ENCODE measurements at regions not wholly inside any gene's neighbourhood (a gene's known extent, or its start where the extent isn't known, plus 50 kb on each side); places are given as distances from the start of the nearest gene placed in this dataset.

DNA sequence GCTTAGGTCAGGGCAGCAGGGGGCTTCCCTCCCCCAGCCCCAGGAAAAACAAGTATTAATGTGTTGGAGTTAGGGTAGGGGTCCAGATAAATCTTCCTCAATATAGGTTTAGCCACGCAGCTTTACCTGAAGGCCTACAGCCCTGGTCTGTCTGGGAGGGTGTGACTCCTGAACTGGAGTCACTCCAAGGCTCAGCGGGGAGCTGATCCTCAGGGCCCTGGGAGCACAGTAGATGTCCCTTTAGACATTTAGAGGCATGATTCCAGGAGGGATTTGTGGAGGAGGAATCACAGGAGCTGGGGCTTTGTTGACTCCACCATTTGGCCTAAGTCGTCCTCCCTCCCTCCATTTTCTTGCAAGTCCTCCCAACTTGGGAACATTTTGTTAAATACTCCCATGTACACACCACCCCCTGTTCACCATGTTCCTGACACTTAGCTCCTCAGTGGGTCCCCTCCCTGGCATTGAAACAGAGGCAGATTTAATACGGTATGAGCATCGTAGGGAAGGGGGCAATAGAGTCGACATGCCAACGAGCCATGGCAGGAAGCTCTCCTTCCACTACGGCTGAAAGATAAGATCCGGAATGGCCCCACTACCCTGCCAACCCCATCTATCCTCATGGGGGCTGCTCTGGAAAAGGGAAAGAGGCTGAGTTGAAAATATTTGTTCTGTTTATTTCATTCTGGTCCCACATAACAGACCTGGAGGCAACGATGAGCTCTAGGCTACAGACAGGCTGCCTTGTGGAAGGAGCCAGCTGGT lies 69.0 kb upstream of the LARS2 start:
- Histone ChIP-seq H3K27ac (ENCODE audit: control insufficient read depth, insufficient read depth, low read length) (no peak overlapping the region), H3K4me2 (ENCODE audit: control insufficient read depth, extremely low read depth, insufficient read depth, low read depth, low read length) (no peak overlapping the region), H3K9ac (ENCODE audit: control insufficient read depth, extremely low read depth, insufficient read depth, low read length) (no peak overlapping the region), H3K27me3 (ENCODE audit: control insufficient read depth, extremely low read depth, insufficient read depth, low read length) (peaks cover 6% of the 10 kb centered on the region), H3K36me3 (ENCODE audit: control insufficient read depth in 2 of 2, extremely low read depth in 1 of 2, insufficient read depth in 2 of 2, low read length in 2 of 2) (no peaks in the 10 kb centered on the region), H3K4me1 (ENCODE audit: control insufficient read depth, extremely low read depth, insufficient read depth, low read length) (no peaks in the 10 kb centered on the region), H2AFZ (ENCODE audit: control insufficient read depth, low read length) (no peak overlapping the region), H3K4me3 (ENCODE audit: control insufficient read depth in 2 of 3, extremely low read depth in 1 of 3, insufficient read depth in 2 of 3, low read depth in 1 of 3, low read length in 3 of 3) (no peak overlapping the region), H4K20me1 (ENCODE audit: control insufficient read depth, extremely low read depth, insufficient read depth, low read length) (no peaks in the 10 kb centered on the region), H3K9me1 (ENCODE audit: control insufficient read depth, extremely low read depth, insufficient read depth, low read length) (no peaks in the 10 kb centered on the region), H3K9me3 (ENCODE audit: control insufficient read depth, low read depth, low read length) (no peaks in the 10 kb centered on the region), H3K79me2 (ENCODE audit: control insufficient read depth, insufficient read depth, low read length) (no peaks in the 10 kb centered on the region)
- TF ChIP-seq, protein P1, sequence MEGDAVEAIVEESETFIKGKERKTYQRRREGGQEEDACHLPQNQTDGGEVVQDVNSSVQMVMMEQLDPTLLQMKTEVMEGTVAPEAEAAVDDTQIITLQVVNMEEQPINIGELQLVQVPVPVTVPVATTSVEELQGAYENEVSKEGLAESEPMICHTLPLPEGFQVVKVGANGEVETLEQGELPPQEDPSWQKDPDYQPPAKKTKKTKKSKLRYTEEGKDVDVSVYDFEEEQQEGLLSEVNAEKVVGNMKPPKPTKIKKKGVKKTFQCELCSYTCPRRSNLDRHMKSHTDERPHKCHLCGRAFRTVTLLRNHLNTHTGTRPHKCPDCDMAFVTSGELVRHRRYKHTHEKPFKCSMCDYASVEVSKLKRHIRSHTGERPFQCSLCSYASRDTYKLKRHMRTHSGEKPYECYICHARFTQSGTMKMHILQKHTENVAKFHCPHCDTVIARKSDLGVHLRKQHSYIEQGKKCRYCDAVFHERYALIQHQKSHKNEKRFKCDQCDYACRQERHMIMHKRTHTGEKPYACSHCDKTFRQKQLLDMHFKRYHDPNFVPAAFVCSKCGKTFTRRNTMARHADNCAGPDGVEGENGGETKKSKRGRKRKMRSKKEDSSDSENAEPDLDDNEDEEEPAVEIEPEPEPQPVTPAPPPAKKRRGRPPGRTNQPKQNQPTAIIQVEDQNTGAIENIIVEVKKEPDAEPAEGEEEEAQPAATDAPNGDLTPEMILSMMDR (optimal IDR thresholded peaks at IDR 0.05 in 1 of 3, IDR thresholded peaks at IDR 0.05 in 1 of 3, conservative IDR thresholded peaks at IDR 0.05 in 1 of 3; ENCODE audit: extremely low read depth in 1 of 3, insufficient read depth in 2 of 3, low read length in 3 of 3) = no peak
- no peak for TF ChIP-seq EZH2 (IDR thresholded peaks at IDR 0.05; ENCODE audit: low read length)
- FAIRE-seq = no peak
- DNase-seq (ENCODE audit: low read depth, low spot score) = no peak
- dilution Hi-C loops (cut with MboI; ENCODE audit: extremely low pct_ligation_motif_present, low sequenced_read_pairs) = no loop called here

DNA sequence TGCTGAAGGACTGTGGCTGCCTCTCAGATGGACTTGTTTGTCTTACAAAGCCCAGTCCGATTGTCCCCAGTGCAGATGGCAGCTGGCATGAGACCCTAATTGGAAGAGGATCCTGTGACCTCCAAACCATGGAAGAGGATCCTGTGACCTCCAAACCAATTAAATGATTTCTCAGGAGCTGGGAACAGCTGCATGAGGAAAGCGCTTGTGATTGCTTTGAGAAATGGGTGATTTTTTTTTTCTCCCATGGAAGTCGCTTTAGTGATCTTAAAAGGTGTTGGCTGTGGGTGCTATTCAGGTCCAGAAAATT lies 68.4 kb upstream of the LARS2 start:
- H3K79me2 ChIP-seq (ENCODE audit: control insufficient read depth, insufficient read depth, low read length) = no peaks in the 10 kb centered on the region
- DNase-seq (ENCODE audit: low read depth, low spot score) = no peak
- H3K9me3 ChIP-seq (ENCODE audit: control insufficient read depth, low read depth, low read length) = no peaks in the 10 kb centered on the region
- TF ChIP-seq EZH2 (IDR thresholded peaks at IDR 0.05; ENCODE audit: low read length) = no peak
- TF ChIP-seq, protein P1 (optimal IDR thresholded peaks at IDR 0.05 in 1 of 3, IDR thresholded peaks at IDR 0.05 in 1 of 3, conservative IDR thresholded peaks at IDR 0.05 in 1 of 3; ENCODE audit: extremely low read depth in 1 of 3, insufficient read depth in 2 of 3, low read length in 3 of 3) = no peak
- H3K27me3 ChIP-seq (ENCODE audit: control insufficient read depth, extremely low read depth, insufficient read depth, low read length) = peaks cover 6% of the 10 kb centered on the region
- no peak overlapping the region for H3K4me2 ChIP-seq (ENCODE audit: control insufficient read depth, extremely low read depth, insufficient read depth, low read depth, low read length)
- no peaks in the 10 kb centered on the region for H3K9me1 ChIP-seq (ENCODE audit: control insufficient read depth, extremely low read depth, insufficient read depth, low read length)
- no peaks in the 10 kb centered on the region for H3K4me1 ChIP-seq (ENCODE audit: control insufficient read depth, extremely low read depth, insufficient read depth, low read length)
- no peak overlapping the region for H3K9ac ChIP-seq (ENCODE audit: control insufficient read depth, extremely low read depth, insufficient read depth, low read length)
- no peaks in the 10 kb centered on the region for H4K20me1 ChIP-seq (ENCODE audit: control insufficient read depth, extremely low read depth, insufficient read depth, low read length)
- H3K36me3 ChIP-seq (ENCODE audit: control insufficient read depth in 2 of 2, extremely low read depth in 1 of 2, insufficient read depth in 2 of 2, low read length in 2 of 2) = no peaks in the 10 kb centered on the region
- H3K4me3 ChIP-seq (ENCODE audit: control insufficient read depth in 2 of 3, extremely low read depth in 1 of 3, insufficient read depth in 2 of 3, low read depth in 1 of 3, low read length in 3 of 3) = no peak overlapping the region
- FAIRE-seq = no peak
- dilution Hi-C loops (cut with MboI; ENCODE audit: extremely low pct_ligation_motif_present, low sequenced_read_pairs) = no loop called here
- no peak overlapping the region for H3K27ac ChIP-seq (ENCODE audit: control insufficient read depth, insufficient read depth, low read length)
- no peak overlapping the region for H2AFZ ChIP-seq (ENCODE audit: control insufficient read depth, low read length)

Data from keratinocyte (primary cell).